GM12878 (cell line): ENCODE measurements at regions not wholly inside any gene's neighbourhood (a gene's known extent, or its start where the extent isn't known, plus 50 kb on each side); places are given as distances from the start of the nearest gene placed in this dataset.

Source experiments
- ATAC-seq: fragments of 200-7000 bp; cut with Tn5 transposase; 3 replicates; pipeline ENCODE4 v1.9.1; 2020; ENCODE audit warnings: mild to moderate bottlenecking, moderate library complexity
- BruUV-seq: library from RNA; stranded (reverse); fragments of 400-500 nt; replicated peaks from 2 replicates; lab custom pipeline; 2021; lab: Mats Ljungman, UMichigan
- CTCF ChIA-PET: fragments of 300-600 bp; sonication (Branson Sonifier 250); formaldehyde crosslinking; extraction: SDS; loops from one replicate; lab custom pipeline; 2021; ENCODE audit warnings: inconsistent platforms; lab: Yijun Ruan, JAX
- POLR2A ChIA-PET: fragments of 350-600 bp; formaldehyde crosslinking; extraction: SDS; loops from one replicate; lab custom pipeline; 2021; ENCODE audit warnings: inconsistent platforms; lab: Charles Lee
- RAD21 ChIA-PET: fragments of 300-600 bp; sonication (Branson Sonifier 250); formaldehyde crosslinking; loops from one replicate; lab custom pipeline; 2023; ENCODE audit warnings: antibody characterized with exemption; ENCODE audit not compliant: unreplicated experiment; lab: Charles Lee
- SMC1A ChIA-PET: fragments of 300-600 bp; sonication (Branson Sonifier 250); formaldehyde crosslinking; loops from one replicate; lab custom pipeline; 2023; ENCODE audit not compliant: unreplicated experiment, uncharacterized antibody; lab: Charles Lee
- DNase-seq: peaks from one replicate; pipeline ENCODE4 v3.0.0-alpha.2; 2011; ENCODE audit warnings: low read depth, low spot score
- FAIRE-seq: peaks from 3 replicates; lab custom pipeline; 2011; peaks lifted over from hg19 to GRCh38; lab: Jason Lieb, UNC
- H2AFZ ChIP-seq: 2 replicates; pipeline ENCODE4 v1.6.0; 2011; ENCODE audit warnings: low read depth, low read length, control low read depth; ENCODE audit not compliant: control insufficient read depth
- H3K27ac ChIP-seq: 2 replicates; pipeline ENCODE4 v1.5.1; 2011; ENCODE audit warnings: control low read depth; ENCODE audit not compliant: control insufficient read depth, insufficient read depth
- H3K27me3 ChIP-seq, 2 experiments: replicated peaks in 1 of 2; 2 replicates each; pipeline versions ENCODE4 v1.6.0 to v1.6.1; 2011; ENCODE audit warnings: low read length in 1 of 2; ENCODE audit not compliant: control insufficient read depth in 2 of 2, insufficient read depth in 2 of 2
- H3K36me3 ChIP-seq, 2 experiments: 2 replicates each; pipeline ENCODE4 v1.5.1; 2011; ENCODE audit warnings: low read length in 1 of 2; ENCODE audit not compliant: control insufficient read depth in 2 of 2, insufficient read depth in 2 of 2
- H3K4me1 ChIP-seq: 2 replicates; pipeline ENCODE4 v1.6.1; 2011; ENCODE audit warnings: mild to moderate bottlenecking, low read length, moderate library complexity, mixed read lengths; ENCODE audit not compliant: control insufficient read depth, insufficient read depth
- H3K4me2 ChIP-seq: 2 replicates; pipeline ENCODE4 v1.6.0; 2011; ENCODE audit warnings: control low read depth; ENCODE audit not compliant: control insufficient read depth, insufficient read depth
- H3K4me3 ChIP-seq: fragments of 200-600 bp; sonication (generic); 2 replicates; pipeline ENCODE4 v1.5.1; 2016
- H3K79me2 ChIP-seq: 2 replicates; pipeline ENCODE4 v1.6.0; 2011; ENCODE audit warnings: low read length; ENCODE audit not compliant: control insufficient read depth, insufficient read depth
- H3K9ac ChIP-seq: 2 replicates; pipeline ENCODE4 v1.8.0; 2011; ENCODE audit warnings: low read length, control low read depth, mixed read lengths; ENCODE audit not compliant: control insufficient read depth, insufficient read depth
- H3K9me3 ChIP-seq: replicated peaks from 3 replicates; pipeline ENCODE4 v1.5.1; 2011; ENCODE audit warnings: mild to moderate bottlenecking, low read length; ENCODE audit not compliant: control insufficient read depth, insufficient read depth
- H4K20me1 ChIP-seq: 2 replicates; pipeline ENCODE4 v1.6.0; 2011; ENCODE audit not compliant: control insufficient read depth, insufficient read depth
- ATF7 ChIP-seq: fragments of 450-650 bp; IDR thresholded peaks from 2 replicates; pipeline ENCODE4 v1.6.1; 2016; ENCODE audit warnings: low read depth, mild to moderate bottlenecking
- BRCA1 ChIP-seq: IDR thresholded peaks from 2 replicates; pipeline ENCODE4 v1.6.1; 2011; ENCODE audit warnings: low read depth, low read length, improper control_type of control experiment
- CBX3 ChIP-seq: fragments of 200-600 bp; sonication (generic); IDR thresholded peaks from 2 replicates; pipeline ENCODE4 v1.6.1; 2016; ENCODE audit warnings: low read depth, borderline replicate concordance
- DPF2 ChIP-seq: fragments of 450-650 bp; IDR thresholded peaks from 2 replicates; pipeline ENCODE4 v1.6.1; 2017; ENCODE audit warnings: mild to moderate bottlenecking
- ESRRA ChIP-seq: IDR thresholded peaks from 2 replicates; pipeline ENCODE4 v1.6.1; 2012; ENCODE audit warnings: mild to moderate bottlenecking, low read length, improper control_type of control experiment
- KAT2A ChIP-seq: conservative IDR thresholded peaks from 2 replicates; pipeline ENCODE4 v1.6.1; 2011; ENCODE audit warnings: low read depth, low read length; ENCODE audit not compliant: control insufficient read depth
- NFYA ChIP-seq: IDR thresholded peaks from 2 replicates; pipeline ENCODE4 v1.6.1; 2011; ENCODE audit warnings: low read depth, mild to moderate bottlenecking, low read length, improper control_type of control experiment, borderline replicate concordance
- NFYB ChIP-seq: IDR thresholded peaks from 2 replicates; pipeline ENCODE4 v1.6.1; 2011; ENCODE audit warnings: low read depth, mild to moderate bottlenecking, low read length, improper control_type of control experiment, moderate library complexity; ENCODE audit not compliant: insufficient read depth
- POU2F2 ChIP-seq: IDR thresholded peaks from 3 replicates; pipeline ENCODE4 v1.6.1; 2011; ENCODE audit warnings: low read depth, mild to moderate bottlenecking, low read length, borderline replicate concordance
- SIN3A ChIP-seq: IDR thresholded peaks from 2 replicates; pipeline ENCODE4 v1.6.1; 2012; ENCODE audit warnings: low read depth, low read length, improper control_type of control experiment
- SMC3 ChIP-seq: IDR thresholded peaks from 2 replicates; pipeline ENCODE4 v1.6.1; 2011; ENCODE audit warnings: low read length, improper control_type of control experiment, borderline replicate concordance
- SREBF1 ChIP-seq: IDR thresholded peaks from 2 replicates; pipeline ENCODE4 v1.6.1; 2012; ENCODE audit warnings: mild to moderate bottlenecking, low read length
- SREBF2 ChIP-seq: IDR thresholded peaks from 2 replicates; pipeline ENCODE4 v1.6.1; 2012; ENCODE audit warnings: mild to moderate bottlenecking, low read length
- SUZ12 ChIP-seq: fragments of 200-600 bp; sonication (generic); IDR thresholded peaks from one replicate; pipeline ENCODE4 v1.6.1; 2018; ENCODE audit warnings: antibody characterized with exemption, mild to moderate bottlenecking; ENCODE audit not compliant: unreplicated experiment
- TCF3 ChIP-seq: IDR thresholded peaks from 2 replicates; pipeline ENCODE4 v1.6.1; 2012; ENCODE audit warnings: low read depth, mild to moderate bottlenecking, low read length, borderline replicate concordance; ENCODE audit not compliant: insufficient read depth
- ZNF207 ChIP-seq: fragments of 450-650 bp; IDR thresholded peaks from 2 replicates; pipeline ENCODE4 v1.6.1; 2014; ENCODE audit warnings: antibody characterized with exemption, mild to moderate bottlenecking, borderline replicate concordance
- ZZZ3 ChIP-seq: IDR thresholded peaks from 2 replicates; pipeline ENCODE4 v1.6.1; 2011; ENCODE audit warnings: low read depth; ENCODE audit not compliant: control insufficient read depth, insufficient read length
- WGBS: methylation state at CpG from one replicate; pipeline ENCODE4 v1.1.6; 2016; ENCODE audit warnings: low lambda C conversion rate; ENCODE audit not compliant: insufficient replicate concordance, insufficient coverage; ENCODE audit errors: missing lambda C conversion rate; 5-methylcytosine and 5-hydroxymethylcytosine counted together
- in situ Hi-C: fragments of 300-500 bp; cut with MboI; formaldehyde crosslinking; loops from 9 replicates; pipeline ENCODE4 v1.14.3; 2018; ENCODE audit warnings: mixed read lengths
- intact Hi-C: fragments of 100-400 bp; cut with micrococcal nuclease; formaldehyde crosslinking; loops from one replicate; pipeline ENCODE4 v1.14.2; 2022; ENCODE audit not compliant: unreplicated experiment
- TF ChIP-seq, protein P1 (sequence below): IDR thresholded peaks from 2 replicates; pipeline ENCODE4 v1.6.1; 2012; ENCODE audit warnings: low read length, inconsistent platforms
- TF ChIP-seq, protein P2 (sequence below): IDR thresholded peaks from 2 replicates; pipeline ENCODE4 v1.6.1; 2012; ENCODE audit warnings: low read depth, low read length, improper control_type of control experiment

GRCh38 chr9:119559986-119560385, 190.8 kb upstream of the BRINP1 start:
- H4K20me1 ChIP-seq: no peaks in the 10 kb centered on the region
- H3K27ac ChIP-seq: no peak overlapping the region
- ChIA-PET SMC1A (no interaction called here), POLR2A (no interaction called here)
- no peak overlapping the region for H3K4me2 ChIP-seq
- no peaks in the 10 kb centered on the region for H3K27me3 ChIP-seq
- FAIRE-seq: no peak
- H3K79me2 ChIP-seq: no peaks in the 10 kb centered on the region
- no peaks in the 10 kb centered on the region for H3K9me3 ChIP-seq
- no peaks in the 10 kb centered on the region for H3K36me3 ChIP-seq
- H2AFZ ChIP-seq: no peak overlapping the region
- TF ChIP-seq SREBF1: no peak
- TF ChIP-seq, all 136 proteins: peak for 0
- Histone ChIP-seq H3K4me3 (no peak overlapping the region), H3K4me1 (no peaks in the 10 kb centered on the region), H3K9ac (no peak overlapping the region)
- ChIA-PET RAD21 (no interaction called here), CTCF (no interaction called here)
- WGBS: 0% methylated on average over 5 of the region's 5 CpGs
- no peak for DNase-seq
- no peak for ATAC-seq
- in situ Hi-C loops (no loop called here), intact Hi-C loops (no loop called here)
- no TSS peak for BruUV-seq

- CTCF ChIA-PET: interaction anchor here (1.3 to 2.3 kb wide), 2 partner anchors 11 to 409 kb away, joined by 5 to 9 read pairs; no protein-coding TSS in a partner anchor
- TF ChIP-seq DPF2 (no peak), POU2F2 (no peak), SMC3 (no peak), TCF3 (no peak), SREBF2 (no peak), BRCA1 (no peak), SIN3A (no peak), ZZZ3 (no peak), ZNF207 (no peak), SUZ12 (no peak), KAT2A (no peak), NFYA (no peak), CBX3 (no peak), ATF7 (no peak), ESRRA (no peak), NFYB (no peak)
- TF ChIP-seq, protein P1, sequence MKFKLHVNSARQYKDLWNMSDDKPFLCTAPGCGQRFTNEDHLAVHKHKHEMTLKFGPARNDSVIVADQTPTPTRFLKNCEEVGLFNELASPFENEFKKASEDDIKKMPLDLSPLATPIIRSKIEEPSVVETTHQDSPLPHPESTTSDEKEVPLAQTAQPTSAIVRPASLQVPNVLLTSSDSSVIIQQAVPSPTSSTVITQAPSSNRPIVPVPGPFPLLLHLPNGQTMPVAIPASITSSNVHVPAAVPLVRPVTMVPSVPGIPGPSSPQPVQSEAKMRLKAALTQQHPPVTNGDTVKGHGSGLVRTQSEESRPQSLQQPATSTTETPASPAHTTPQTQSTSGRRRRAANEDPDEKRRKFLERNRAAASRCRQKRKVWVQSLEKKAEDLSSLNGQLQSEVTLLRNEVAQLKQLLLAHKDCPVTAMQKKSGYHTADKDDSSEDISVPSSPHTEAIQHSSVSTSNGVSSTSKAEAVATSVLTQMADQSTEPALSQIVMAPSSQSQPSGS: no peak
- TF ChIP-seq, protein P2, sequence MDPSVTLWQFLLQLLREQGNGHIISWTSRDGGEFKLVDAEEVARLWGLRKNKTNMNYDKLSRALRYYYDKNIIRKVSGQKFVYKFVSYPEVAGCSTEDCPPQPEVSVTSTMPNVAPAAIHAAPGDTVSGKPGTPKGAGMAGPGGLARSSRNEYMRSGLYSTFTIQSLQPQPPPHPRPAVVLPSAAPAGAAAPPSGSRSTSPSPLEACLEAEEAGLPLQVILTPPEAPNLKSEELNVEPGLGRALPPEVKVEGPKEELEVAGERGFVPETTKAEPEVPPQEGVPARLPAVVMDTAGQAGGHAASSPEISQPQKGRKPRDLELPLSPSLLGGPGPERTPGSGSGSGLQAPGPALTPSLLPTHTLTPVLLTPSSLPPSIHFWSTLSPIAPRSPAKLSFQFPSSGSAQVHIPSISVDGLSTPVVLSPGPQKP: no peak
These were observed 189.8 kb upstream of the BRINP1 start for GRCh38 chr9:119559056-119559455.

More at GRCh38 chr9:119559056-119559455, 189.8 kb upstream of the BRINP1 start:
- ChIA-PET RAD21 (no interaction called here), POLR2A (no interaction called here), SMC1A (no interaction called here)
- no peak overlapping the region for H3K27ac ChIP-seq
- no peak overlapping the region for H3K9ac ChIP-seq
- intact Hi-C loops (no loop called here), in situ Hi-C loops (no loop called here)
- no peak overlapping the region for H3K4me2 ChIP-seq
- no TSS peak for BruUV-seq
- FAIRE-seq (no peak), ATAC-seq (no peak), DNase-seq (no peak)
- no peaks in the 10 kb centered on the region for H3K79me2 ChIP-seq
- H3K36me3 ChIP-seq: no peaks in the 10 kb centered on the region
- H3K9me3 ChIP-seq: no peaks in the 10 kb centered on the region
- no peaks in the 10 kb centered on the region for H3K4me1 ChIP-seq
- H3K4me3 ChIP-seq: no peak overlapping the region
- H4K20me1 ChIP-seq: no peaks in the 10 kb centered on the region
- H2AFZ ChIP-seq: no peak overlapping the region
- H3K27me3 ChIP-seq: no peaks in the 10 kb centered on the region
